Fibroblast of lung (primary cell): ENCODE measurements at regions not wholly inside any gene's neighbourhood (a gene's known extent, or its start where the extent isn't known, plus 50 kb on each side); places are given as distances from the start of the nearest gene placed in this dataset.

Experiments used
- EZH2 ChIP-seq: IDR thresholded peaks from 2 replicates; pipeline ENCODE4 v1.5.1; 2012; ENCODE audit warnings: low read length, control low read depth, mild to moderate bottlenecking; ENCODE audit errors: missing control alignments
- TF ChIP-seq, protein P1 (sequence below), 2 donors: IDR thresholded peaks in 1 of 2; conservative IDR thresholded peaks in 1 of 2; 1 replicate in 1 of 2; 2 replicates in 1 of 2; pipeline ENCODE4 v1.5.1; 2011 to 2012; ENCODE audit warnings: low read length in 2 of 2, control low read depth in 1 of 2, inconsistent platforms in 1 of 2, low read depth in 1 of 2, mild to moderate bottlenecking in 1 of 2

DNA sequence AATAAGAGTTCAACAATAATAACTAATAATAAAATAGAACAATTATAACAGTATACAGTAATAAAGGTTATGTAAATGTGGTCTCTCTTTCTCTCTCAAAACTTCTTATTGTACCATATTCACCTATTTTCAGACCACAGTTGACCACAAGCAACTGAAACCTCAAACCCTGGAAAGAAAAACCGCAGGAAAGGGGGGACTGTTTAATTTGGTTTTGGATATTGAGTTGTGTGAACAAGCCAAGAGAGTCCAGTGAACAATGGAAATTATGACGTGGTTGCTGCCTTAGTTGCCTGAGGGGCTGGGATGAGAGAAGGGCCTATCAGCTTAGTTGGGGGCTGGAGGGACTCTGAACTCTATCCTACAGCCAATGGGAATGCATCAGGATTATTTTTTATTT, 178.7 kb upstream of the POU2AF2 start:
- TF ChIP-seq, protein P1, sequence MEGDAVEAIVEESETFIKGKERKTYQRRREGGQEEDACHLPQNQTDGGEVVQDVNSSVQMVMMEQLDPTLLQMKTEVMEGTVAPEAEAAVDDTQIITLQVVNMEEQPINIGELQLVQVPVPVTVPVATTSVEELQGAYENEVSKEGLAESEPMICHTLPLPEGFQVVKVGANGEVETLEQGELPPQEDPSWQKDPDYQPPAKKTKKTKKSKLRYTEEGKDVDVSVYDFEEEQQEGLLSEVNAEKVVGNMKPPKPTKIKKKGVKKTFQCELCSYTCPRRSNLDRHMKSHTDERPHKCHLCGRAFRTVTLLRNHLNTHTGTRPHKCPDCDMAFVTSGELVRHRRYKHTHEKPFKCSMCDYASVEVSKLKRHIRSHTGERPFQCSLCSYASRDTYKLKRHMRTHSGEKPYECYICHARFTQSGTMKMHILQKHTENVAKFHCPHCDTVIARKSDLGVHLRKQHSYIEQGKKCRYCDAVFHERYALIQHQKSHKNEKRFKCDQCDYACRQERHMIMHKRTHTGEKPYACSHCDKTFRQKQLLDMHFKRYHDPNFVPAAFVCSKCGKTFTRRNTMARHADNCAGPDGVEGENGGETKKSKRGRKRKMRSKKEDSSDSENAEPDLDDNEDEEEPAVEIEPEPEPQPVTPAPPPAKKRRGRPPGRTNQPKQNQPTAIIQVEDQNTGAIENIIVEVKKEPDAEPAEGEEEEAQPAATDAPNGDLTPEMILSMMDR (conservative IDR thresholded peaks at IDR 0.05 in 1 of 2, IDR thresholded peaks at IDR 0.05 in 1 of 2; ENCODE audit: low read depth in 1 of 2, low read length in 2 of 2): no peak
- TF ChIP-seq EZH2: no peak
